Muscle of arm (tissue), 1 donor: ENCODE measurements at regions not wholly inside any gene's neighbourhood (a gene's known extent, or its start where the extent isn't known, plus 50 kb on each side); places are given as distances from the start of the nearest gene placed in this dataset.

Experiments
- DNase-seq: peaks from one replicate; pipeline ENCODE4 v3.0.0-alpha.2; 2013

DNA sequence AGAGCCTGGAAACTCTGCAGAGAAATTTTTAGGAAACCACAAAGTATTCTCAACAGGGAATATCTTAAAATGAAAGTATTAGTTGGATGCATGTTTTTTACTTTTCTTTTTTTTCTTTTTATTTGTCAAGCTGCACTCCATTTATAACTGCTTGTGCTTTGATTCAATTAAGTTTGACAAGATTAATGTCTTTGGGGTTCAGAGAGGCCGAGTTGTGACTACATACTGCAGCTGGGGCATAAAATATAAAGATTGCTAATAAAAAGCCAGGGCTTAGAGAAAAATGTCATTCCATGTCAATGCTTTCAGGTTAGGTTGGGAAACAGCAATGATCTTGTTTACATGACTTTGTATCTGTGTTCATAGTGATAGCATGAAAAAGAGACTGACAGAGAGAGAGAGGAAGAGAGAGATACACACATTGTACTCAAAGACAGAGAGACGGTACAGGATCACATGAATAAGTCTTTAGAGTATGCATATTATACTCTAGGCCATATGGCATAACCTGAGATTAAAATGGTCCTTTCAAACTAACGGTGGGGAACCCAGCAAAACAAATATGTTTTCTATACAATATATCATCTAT, 1022.3 kb upstream of the CNTNAP5 start:
- no peak for DNase-seq

DNA sequence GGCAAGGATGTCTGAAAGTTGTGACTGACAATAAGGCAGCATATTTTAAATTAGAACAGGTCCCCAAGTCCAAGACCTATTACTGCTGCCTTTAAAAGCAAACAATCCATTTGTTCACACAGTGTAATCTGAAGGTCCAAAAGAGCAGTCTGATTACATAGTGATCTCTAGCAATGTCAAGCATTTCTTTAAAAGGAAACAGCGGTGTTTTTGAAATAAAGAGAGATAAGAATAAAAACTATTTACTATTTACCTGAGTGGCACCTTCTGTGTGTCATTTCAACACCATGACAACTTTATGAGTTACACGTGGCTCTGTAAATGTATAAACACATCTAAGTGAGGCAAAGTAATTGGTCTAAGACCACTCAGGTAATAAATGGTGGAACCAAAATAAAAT, 1009.9 kb upstream of the CNTNAP5 start:
- no peak for DNase-seq

DNA sequence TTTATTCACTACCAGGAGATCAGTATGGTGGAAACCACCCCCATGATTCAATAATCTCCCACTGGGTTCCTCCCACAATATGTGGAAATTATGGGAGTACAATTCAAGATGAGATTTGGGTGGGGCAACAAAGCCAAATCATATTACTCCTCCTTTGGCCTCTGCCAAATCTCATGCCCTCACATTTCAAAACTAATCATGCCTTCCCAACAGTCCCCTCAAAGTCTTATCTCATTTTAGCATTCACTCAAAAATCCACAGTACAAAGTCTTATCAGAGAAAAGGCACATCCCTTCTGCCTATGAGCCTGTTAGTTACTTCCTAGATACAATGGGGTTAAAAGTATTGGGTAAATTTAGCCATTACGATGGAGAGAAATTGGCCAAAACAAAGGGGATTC, 989.5 kb upstream of the CNTNAP5 start:
- DNase-seq, result no peak

DNA sequence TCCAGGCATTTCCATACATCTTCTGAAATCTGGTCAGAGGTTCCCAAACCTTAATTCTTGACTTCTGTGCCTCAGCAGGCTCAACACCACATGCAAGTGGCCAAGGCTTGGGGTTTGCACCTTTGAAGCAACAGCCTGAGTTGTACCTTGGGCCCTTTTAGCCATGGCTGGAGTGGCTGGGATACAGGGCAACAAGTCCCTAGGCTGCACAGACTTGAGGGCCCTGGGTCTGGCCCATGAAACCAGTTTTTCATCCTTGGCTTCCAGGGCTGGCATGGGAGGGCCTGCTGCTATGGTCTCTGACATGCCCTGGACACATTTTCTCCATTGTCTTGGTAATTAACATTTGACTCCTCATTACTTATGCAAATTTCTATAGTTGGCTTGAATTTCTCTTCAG, 988.8 kb upstream of the CNTNAP5 start:
- DNase-seq, result no peak

GRCh38 chr2:123040506-123040905, 984.6 kb upstream of the CNTNAP5 start:
- no peak for DNase-seq

DNA sequence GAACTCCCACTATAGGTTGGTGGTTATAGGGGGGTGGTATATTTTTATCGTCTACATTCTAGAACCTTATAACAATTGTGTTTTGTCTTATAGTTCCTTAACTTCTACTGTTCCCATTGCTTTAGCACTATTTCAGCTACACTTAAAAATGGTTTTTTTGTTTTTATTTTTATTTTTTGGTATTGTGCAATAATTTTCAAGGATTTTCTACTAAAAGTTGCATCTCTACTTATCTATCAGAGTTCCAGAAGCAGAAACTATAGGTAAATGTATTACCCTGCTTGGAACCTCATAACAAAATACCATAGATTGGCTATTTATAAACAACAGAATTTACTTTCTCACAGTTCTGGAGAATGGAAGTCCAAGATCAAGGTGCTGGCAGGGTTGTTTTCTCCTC, 981.6 kb upstream of the CNTNAP5 start:
- DNase-seq, result no peak

DNA sequence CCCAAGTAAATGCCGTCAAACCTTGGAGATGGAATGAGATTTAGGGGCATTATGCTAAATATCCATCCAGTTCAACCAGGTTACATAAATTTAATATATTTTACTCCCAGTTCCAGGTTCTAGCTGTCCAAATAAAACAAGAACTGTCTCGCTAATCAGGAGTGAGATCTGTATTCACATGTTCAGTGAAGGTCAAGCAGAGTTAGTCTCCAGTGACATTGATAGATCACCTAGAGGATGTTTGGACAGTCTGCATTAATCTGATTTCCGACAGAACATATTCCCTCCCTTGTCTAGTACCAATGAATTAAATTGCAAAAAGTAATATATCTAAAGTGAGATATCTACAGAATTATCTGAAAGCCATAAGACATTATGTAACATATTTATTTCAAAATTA, 979.4 kb upstream of the CNTNAP5 start:
- no peak for DNase-seq

DNA sequence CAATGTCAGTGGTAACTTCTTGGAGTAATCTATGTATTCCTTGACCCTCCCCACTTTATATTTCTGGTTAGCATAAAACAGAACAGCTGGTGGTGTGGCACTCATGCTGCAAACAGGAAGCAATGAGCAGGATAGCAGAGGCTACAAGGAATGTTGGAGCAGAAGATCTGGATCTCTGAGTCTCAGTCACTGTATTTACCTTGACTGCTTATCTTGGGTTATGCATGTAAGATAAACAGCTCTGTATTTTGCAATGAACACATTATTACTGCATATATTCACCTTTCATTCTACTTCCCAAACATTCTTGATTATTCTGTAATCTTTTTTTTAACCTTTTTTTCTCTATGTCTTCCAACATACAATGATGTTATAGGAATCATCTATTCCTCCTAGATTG, 977.9 kb upstream of the CNTNAP5 start:
- DNase-seq, result no peak

- DNase-seq, result peak; percentile 4
Measured at GRCh38 chr2:123051136-123051535, 974.0 kb upstream of the CNTNAP5 start.

- no peak for DNase-seq
Measured at GRCh38 chr2:123061534-123061933, 963.6 kb upstream of the CNTNAP5 start.

- no peak for DNase-seq
Measured at GRCh38 chr2:123073371-123073770, 951.7 kb upstream of the CNTNAP5 start.

DNA sequence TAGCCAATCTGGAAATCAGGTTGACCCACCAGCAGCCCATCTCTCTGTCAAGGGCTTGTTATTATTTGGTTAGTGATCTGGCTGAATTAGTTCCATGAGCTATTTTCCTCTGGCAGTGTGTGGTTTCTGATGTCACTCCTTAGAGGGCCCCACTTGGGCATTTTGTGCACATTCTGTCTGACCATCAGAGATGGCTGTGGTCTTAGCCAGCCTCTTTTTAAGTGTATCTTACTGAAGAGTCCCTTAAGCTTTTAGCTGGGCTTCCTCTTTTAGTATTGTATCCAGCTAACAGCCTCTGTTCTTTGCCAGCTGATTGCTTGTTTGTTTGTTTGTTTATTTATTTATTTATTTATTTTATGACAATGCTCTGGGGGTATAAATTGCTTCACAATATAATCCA, 951.1 kb upstream of the CNTNAP5 start:
- no peak for DNase-seq

- no peak for DNase-seq
Measured at GRCh38 chr2:123077101-123077500, 948.0 kb upstream of the CNTNAP5 start.

DNA sequence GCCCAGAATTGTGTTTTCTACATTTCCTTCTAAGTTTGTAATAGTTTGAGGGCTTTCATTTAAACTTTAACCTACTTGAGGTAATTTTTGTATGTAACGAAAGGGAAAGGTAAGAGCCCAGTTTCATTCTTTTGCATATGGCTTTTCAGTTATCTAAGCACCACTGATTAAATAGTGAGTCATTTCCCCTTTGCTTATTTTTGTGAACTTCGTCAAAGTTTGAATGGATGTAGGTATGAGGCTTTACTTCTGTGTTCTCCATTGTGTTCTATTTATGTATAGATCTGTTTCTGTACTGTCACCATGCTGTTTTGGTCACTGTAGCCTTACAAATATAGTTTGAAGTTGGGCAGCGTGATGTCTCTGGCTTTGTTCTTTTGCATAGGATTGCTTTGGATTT, 944.8 kb upstream of the CNTNAP5 start:
- no peak for DNase-seq

DNA sequence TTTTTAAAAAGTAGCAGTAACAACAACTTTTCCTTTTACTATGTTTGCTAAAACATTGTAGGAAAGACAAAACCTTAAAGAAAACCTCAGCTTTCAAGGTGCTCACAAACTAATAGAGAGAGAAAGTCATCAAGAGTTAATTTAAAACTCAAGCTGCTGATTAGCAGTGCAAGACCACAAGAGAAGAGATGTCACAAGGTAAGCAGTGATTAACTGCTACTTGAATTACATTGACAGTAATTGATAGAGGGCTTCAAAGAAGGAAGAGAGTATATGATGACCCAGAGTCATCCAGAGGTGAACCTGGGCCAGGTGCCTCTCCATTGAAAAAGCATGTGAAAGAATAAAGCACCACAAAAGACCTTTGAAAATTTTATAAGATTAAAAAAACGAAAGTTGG, 939.6 kb upstream of the CNTNAP5 start:
- no peak for DNase-seq

- DNase-seq, result no peak
Measured at GRCh38 chr2:123086613-123087385, 938.3 kb upstream of the CNTNAP5 start.

DNA sequence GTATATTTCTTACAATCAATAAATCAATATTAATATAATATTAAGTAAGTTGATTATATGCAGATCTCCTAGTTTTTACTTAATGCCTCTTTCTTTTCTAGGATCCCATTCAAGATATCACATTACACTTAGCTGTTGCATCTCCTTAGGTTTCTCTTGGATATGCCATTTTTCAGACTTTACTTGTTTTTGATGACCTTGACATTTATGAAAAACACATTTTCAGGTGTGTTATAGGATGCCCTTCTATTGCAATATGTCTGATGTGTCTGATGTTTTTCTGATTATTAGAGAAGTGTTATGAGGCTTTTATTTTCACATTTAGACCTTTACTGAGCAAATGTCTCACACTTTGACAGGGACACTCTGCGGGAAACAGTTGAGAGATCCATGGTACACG, 933.6 kb upstream of the CNTNAP5 start:
- DNase-seq, result no peak

- DNase-seq, result no peak
Measured at GRCh38 chr2:123093199-123093598, 931.9 kb upstream of the CNTNAP5 start.

DNA sequence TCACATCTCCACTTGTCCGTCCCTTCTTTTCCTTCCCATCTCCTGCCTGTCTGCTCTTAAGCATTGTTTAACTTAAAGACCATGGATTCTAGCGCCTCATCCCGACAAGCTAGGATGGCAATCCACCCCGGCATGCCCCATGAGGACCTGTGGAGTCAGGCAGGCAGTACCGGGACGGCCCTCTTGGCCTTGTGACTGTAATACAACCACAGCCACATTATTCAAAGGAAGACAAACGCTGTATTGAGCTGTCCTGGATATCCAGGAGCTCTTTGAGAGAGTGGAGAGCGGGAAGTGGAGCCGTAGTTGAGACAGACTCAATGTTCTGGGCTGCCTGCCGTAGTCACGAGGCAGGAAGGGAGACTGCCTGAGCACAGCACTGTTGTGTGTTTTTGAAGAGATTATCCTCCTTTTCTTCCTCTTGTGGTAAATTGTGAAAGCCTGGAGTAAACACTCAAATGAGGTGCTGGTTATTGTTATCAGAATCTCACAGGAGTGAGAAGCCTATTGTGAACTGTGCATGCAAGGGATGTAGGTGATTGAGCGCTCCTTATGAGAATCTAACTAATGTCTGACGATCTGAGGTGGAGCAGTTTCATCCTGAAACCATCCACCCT, 929.8 kb upstream of the CNTNAP5 start:
- no peak for DNase-seq

DNA sequence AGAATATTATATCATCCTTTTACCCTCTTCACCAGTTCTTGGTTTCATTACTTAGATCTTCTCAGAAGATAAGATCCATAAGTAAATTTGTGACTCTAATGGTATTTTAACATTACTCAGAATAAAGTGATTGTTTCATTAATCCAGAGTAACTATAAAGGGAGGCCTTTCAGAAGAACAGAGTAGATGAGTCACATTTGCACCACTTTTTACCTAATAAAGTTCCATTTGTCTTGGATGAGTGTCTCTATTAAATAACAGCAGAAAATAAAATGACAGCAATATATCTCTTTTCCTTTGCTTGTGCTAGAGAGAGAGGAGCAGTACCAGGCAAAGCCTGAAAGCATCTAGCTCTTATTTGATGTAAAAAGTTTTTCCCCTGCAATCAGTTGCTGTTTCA, 926.5 kb upstream of the CNTNAP5 start:
- no peak for DNase-seq

DNA sequence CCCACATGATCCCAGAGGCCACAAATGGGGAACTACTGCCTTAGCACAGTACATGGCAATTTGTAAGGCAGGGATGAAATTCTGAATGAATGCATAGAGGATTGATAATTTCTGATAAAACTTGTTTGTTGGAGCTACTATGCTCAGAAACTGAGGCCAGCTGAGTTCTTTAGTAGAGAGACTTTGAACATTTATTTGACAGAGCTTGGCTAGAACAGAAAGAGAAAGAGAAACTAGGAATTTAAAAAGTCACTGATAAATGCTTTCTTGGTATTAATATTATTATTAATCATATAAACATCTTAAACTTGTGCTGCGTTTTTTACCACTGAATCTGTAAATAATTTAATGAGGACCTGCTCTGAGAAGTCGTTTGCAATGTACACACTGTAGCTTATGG, 923.7 kb upstream of the CNTNAP5 start:
- DNase-seq, result no peak

DNA sequence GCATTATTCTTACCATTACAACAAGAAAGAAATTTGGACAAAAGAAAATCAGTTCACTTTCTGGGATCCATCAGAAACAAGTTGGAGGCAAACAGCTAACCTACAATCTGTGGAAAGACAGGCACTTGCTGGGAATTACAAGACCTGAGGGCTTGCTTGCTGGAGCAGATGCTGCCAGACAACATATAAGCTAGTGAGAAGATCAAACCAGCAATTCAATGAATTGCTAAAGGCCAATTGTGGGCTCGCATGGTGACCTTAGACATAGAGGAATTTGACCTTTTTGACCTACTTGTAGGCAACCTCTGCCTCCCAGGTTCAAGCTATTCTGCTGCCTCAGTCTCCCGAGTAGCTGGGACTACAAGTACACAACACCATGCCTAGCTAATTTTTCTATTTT, 921.2 kb upstream of the CNTNAP5 start:
- DNase-seq, result no peak

DNA sequence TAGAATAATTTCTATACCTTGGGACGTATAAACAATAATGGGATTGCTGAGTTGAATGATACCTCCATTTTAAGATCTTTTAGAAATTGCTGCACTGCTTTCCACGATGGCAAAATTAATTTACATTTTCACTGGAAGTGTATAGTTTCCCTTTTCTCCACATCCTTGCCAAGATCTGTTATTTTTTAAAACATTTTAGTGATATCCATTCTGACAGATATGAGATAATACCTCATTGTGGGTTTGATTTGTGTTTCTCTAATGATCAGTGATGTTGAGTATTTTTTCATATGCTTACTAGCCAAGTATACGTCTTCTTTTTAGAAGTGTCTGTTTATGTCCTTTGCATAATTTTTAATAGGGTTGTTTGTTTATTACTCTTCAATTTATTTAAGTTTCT, 908.5 kb upstream of the CNTNAP5 start:
- no peak for DNase-seq

DNA sequence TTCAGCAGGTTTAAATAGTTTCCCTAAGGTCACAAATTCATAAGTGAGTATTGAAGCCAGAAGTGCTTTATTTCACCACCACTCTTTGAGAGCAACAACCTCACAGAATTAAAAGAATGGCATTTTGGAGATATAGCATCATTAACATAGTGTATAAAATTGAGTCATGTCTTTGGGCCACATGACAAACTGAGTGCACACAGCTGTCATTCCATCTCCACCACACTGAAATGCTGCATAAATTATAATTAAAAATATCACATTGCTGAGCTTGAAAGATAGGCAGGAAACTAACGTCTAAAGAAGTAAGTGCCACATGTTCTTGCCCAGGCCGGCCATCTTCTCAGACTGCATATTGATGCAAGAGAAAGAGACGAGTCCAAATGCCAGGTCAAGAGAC, 897.9 kb upstream of the CNTNAP5 start:
- DNase-seq, result no peak
